ENCODE measurements at regions not wholly inside any gene's neighbourhood (a gene's known extent, or its start where the extent isn't known, plus 50 kb on each side); places are given as distances from the start of the nearest gene placed in this dataset.

- no peak for DNase-seq
- ATAC-seq (ENCODE audit: poor library complexity) = no peak
Observed at GRCh38 chr11:70578371-70578770, 180.0 kb downstream of the CTTN start.

DNA sequence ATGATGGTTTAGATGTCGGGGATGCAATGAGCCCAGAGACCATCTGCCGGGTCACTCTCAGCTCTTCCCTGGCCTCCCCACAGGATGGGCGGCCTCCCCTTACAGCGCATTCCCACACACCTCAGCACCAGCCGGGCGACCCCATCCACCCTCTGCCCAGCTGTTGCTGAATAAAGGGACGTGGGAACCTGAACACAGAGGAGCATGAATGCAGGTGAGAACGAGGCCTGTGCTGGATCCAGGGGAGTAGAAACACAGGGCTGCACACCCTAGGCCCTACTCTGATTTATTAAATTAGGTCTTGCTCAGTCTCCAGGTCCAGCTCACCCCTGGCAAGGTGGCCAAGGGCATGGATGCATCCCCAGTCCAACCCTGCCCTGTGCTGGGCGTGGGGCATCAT, 180.5 kb downstream of the CTTN start:
- DNase-seq (no peak), ATAC-seq (ENCODE audit: poor library complexity) (no peak)
- intact Hi-C loops (cut with DNase I) = no loop called here

More at GRCh38 chr11:70578371-70578770, 180.0 kb downstream of the CTTN start:
- intact Hi-C loops (cut with DNase I) = no loop called here

GRCh38 chr11:70579316-70579955, 181.1 kb downstream of the CTTN start:
- ATAC-seq (ENCODE audit: poor library complexity) = no peak
- no peak for DNase-seq
- intact Hi-C loops (cut with DNase I) = no loop called here

GRCh38 chr11:70580036-70580805, 181.9 kb downstream of the CTTN start:
- ATAC-seq (ENCODE audit: poor library complexity) (no peak), DNase-seq (peak; percentile 39)
- intact Hi-C loops (cut with DNase I) = no loop called here

DNA sequence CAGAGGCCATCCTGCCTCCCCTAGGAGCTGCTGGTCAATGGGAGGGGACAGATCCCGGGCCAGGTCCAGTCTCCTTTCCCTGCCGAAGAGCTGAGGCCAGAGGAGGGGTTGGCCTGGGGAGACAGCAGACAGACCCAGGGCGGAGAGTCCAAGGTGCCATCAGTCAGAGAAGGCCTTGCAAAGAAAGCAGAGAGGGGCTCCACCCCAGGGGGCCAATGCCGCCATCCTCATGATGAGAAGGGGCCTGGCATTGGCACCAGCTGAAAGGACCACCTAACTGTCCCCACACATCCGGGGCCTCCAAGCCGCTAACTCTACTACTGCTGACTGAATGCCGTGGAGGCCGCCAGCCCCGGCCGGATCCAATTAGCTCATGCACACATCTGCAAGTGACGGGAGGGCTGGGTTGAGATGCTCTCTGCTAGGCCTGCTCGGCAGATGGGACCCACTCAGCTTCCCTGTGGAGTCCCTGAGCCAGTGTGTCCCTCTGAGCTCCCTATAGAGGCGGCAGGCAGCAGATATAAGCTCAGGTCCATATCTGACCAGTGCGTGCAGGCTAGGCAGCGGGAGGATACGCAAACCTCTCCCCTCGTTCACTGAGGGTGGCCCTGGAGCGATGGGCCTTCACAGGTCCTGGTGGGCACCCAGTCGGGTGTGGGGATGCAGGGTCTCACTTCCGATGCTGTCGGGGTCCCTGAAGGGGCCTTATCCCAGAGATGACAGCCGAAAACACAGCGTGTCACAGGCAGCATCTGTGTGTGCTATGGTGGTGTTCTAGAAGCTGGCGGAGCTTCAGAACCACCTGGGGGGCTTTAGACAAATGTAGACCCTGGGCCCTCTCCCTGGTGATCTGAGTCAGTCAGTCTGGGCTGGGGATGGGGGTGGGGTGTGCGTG, 183.9 kb downstream of the CTTN start:
- intact Hi-C loops (cut with DNase I) = no loop called here
- DNase-seq (no peak), ATAC-seq (ENCODE audit: poor library complexity) (no peak)

DNA sequence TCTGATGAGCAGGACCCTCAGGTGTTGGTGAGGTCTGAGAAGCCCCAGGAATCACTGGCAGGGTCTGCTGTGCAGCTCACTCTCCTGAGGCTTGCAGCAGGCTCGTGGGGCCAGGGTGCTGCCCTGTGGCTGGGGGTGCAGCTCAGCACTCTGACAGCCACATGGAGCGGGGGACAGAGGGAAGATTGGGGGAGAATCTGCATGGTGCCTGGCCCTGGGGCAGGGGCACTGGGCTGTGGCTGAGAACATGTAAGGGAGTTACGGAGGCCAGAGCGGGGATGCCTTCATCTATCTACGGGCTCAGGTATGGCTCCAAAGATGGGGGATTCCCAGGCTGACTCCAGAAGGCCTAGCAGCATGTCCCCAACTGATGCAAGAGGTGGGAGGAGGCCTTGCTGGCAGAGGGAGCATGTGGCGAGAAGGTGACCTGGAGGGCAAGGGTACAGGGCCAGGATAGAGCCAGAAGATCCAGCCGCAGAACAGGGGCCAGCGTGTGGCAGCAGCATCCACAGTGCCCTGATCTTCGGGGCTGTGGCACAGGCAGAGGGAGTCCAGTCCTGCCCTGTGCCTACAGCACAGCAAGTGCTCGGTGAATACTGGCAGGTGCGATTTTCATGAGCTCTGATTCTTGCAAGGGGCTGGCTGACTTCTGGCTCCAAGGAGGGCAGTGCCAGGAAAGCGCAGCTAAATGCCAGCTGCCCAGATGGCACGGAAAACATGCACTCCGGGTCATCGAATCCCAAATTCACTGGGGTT, 184.7 kb downstream of the CTTN start:
- intact Hi-C loops (cut with DNase I) = no loop called here
- DNase-seq = peak; percentile 21
- no peak for ATAC-seq (ENCODE audit: poor library complexity)

- ATAC-seq (ENCODE audit: poor library complexity) (no peak), DNase-seq (no peak)
- intact Hi-C loops (cut with DNase I) = no loop called here
Observed at GRCh38 chr11:70583781-70584218, 185.5 kb downstream of the CTTN start.

DNA sequence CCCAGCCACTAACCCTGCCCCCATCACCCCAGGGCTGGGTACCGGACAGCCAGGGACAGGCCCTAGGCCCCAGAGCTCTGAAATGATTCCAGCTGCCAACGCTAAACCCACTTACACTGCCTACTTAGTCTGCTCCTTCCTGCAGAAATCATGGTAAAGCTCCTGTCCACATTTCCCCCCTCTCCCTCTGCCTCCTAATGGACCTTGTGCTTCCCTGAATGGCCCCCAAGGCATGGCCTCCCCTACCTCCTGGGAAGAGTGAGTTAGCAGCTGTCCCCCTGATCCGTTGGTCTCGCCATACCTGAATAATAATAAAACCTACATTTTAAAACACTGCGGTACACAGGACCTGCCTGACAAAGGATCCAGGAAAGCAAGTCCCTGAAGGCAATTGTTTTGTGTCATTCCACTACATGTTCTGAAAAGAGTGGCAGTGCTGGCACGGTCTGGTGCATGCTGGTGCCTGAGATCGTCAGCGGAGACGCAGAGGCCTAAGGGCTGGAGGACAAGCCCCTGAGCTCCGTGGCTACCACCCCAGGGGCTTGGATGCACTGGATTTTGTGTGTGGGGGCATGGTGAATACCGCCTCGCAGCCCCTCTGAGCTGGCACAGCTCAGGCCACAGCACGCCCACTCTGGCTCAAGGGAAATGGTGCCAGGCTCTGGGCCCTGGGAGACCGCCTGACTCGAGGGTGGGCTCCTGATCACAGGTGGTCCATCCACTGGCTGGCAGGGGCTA, 186.3 kb downstream of the CTTN start:
- ATAC-seq (ENCODE audit: poor library complexity) (no peak), DNase-seq (no peak)
- intact Hi-C loops (cut with DNase I) = no loop called here

- intact Hi-C loops (cut with DNase I) = no loop called here
- no peak for DNase-seq
- no peak for ATAC-seq (ENCODE audit: poor library complexity)
Observed at GRCh38 chr11:70585236-70585545, 186.9 kb downstream of the CTTN start.

GRCh38 chr11:70586261-70587074, 188.1 kb downstream of the CTTN start:
- no peak for DNase-seq
- intact Hi-C loops (cut with DNase I) = no loop called here
- no peak for ATAC-seq (ENCODE audit: poor library complexity)

GRCh38 chr11:70587075-70587389, 188.7 kb downstream of the CTTN start:
- DNase-seq (no peak), ATAC-seq (ENCODE audit: poor library complexity) (no peak)
- intact Hi-C loops (cut with DNase I) = no loop called here

GRCh38 chr11:70590356-70590991, 192.1 kb downstream of the CTTN start:
- DNase-seq (no peak), ATAC-seq (ENCODE audit: poor library complexity) (no peak)

DNA sequence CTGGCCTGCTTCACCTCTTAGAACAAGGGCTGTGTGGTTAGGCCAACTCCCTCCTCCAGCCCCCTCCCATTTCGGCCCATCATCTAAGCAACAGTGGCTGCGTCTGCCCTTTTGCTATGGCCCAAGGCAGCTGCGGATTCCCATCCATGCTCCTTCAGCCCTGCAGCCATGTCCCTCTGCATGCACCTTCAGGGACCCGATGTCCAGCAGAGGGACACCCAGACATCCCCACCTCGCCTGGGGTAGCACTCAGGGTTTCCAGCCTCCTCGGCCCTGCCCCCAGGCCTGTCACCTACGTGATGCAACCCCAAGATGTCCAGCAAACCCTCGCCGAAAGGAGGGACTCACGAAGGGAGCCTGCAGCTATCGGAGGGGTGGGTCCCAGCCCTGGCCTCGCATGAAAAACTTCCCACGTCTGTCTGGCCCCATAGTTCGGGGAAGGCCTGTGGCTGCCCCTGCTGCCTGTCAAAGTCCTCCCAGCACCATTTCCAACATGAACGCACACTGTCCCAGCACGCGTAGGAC, 194.4 kb downstream of the CTTN start:
- intact Hi-C loops (cut with DNase I) = no loop called here
- DNase-seq (peak; percentile 20), ATAC-seq (ENCODE audit: poor library complexity) (no peak)

More at GRCh38 chr11:70590356-70590991, 192.1 kb downstream of the CTTN start:
- intact Hi-C loops (cut with DNase I) = no loop called here

- ATAC-seq (ENCODE audit: poor library complexity) (no peak), DNase-seq (peak; percentile 10)
- intact Hi-C loops (cut with DNase I) = no loop called here
Observed at GRCh38 chr11:70593446-70593983, 195.2 kb downstream of the CTTN start.

GRCh38 chr11:70594031-70594430, 195.7 kb downstream of the CTTN start:
- intact Hi-C loops (cut with DNase I) = no loop called here
- ATAC-seq (ENCODE audit: poor library complexity) (no peak), DNase-seq (peak; percentile 13)

GRCh38 chr11:70594606-70595005, 196.3 kb downstream of the CTTN start:
- no peak for ATAC-seq (ENCODE audit: poor library complexity)
- intact Hi-C loops (cut with DNase I) = no loop called here
- DNase-seq = peak; percentile 5

GRCh38 chr11:70595016-70595415, 196.7 kb downstream of the CTTN start:
- peak; percentile 18 for DNase-seq
- intact Hi-C loops (cut with DNase I) = no loop called here
- ATAC-seq (ENCODE audit: poor library complexity) = no peak
